PC-9 (cell line): ENCODE measurements at regions not wholly inside any gene's neighbourhood (a gene's known extent, or its start where the extent isn't known, plus 50 kb on each side); places are given as distances from the start of the nearest gene placed in this dataset.

Source experiments
- EZH2 ChIP-seq: fragments of 200-600 bp; sonication (generic); IDR thresholded peaks from 2 replicates; pipeline ENCODE4 v1.8.0; 2017; ENCODE audit warnings: antibody characterized with exemption, low read depth
- TF ChIP-seq, protein P1 (sequence below): fragments of 200-600 bp; sonication (generic); conservative IDR thresholded peaks from 2 replicates; pipeline ENCODE4 v1.6.1; 2017; ENCODE audit warnings: mixed run types, antibody characterized with exemption, mild to moderate bottlenecking, moderate library complexity

DNA sequence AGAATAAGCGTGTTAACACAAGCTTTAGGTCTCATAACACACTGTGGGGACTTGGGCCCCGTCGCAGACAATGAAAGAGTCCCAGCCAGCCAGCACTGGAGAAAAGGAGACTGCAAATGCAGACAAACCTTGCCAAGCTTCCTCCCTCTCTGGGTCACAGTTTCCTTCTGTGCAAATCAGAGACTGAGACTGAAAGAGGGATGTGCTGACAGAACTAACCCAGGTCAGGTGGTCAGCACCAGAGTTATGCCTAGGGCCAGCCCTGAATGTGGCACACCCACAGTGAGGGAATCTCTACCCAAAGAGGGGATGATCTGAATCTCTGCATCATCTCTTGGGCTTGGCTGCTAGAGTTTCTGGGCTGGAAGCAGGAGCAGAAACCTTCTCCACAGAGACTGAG is 282.3 kb upstream of the CCL2 start:
- TF ChIP-seq, protein P1, sequence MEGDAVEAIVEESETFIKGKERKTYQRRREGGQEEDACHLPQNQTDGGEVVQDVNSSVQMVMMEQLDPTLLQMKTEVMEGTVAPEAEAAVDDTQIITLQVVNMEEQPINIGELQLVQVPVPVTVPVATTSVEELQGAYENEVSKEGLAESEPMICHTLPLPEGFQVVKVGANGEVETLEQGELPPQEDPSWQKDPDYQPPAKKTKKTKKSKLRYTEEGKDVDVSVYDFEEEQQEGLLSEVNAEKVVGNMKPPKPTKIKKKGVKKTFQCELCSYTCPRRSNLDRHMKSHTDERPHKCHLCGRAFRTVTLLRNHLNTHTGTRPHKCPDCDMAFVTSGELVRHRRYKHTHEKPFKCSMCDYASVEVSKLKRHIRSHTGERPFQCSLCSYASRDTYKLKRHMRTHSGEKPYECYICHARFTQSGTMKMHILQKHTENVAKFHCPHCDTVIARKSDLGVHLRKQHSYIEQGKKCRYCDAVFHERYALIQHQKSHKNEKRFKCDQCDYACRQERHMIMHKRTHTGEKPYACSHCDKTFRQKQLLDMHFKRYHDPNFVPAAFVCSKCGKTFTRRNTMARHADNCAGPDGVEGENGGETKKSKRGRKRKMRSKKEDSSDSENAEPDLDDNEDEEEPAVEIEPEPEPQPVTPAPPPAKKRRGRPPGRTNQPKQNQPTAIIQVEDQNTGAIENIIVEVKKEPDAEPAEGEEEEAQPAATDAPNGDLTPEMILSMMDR = no peak
- no peak for TF ChIP-seq EZH2
